NCI-H128 (cell line): ENCODE measurements at regions not wholly inside any gene's neighbourhood (a gene's known extent, or its start where the extent isn't known, plus 50 kb on each side); places are given as distances from the start of the nearest gene placed in this dataset.
"Not testable (repeated sequence)": the region's sequence is repeated elsewhere in the genome, so short reads cannot be mapped to it uniquely, and the experiment has no call there.

Experiments used
- DNase-seq: peaks from one replicate; lab custom pipeline; 2025; ENCODE audit not compliant: unreplicated experiment; lab: John Stamatoyannopoulos, UW

GRCh38 chr20:47863981-47864380, 78.7 kb upstream of the SULF2 start:
- DNase-seq, result no peak

GRCh38 chr20:47863315-47863965, 78.2 kb upstream of the SULF2 start:
- no peak for DNase-seq

DNA sequence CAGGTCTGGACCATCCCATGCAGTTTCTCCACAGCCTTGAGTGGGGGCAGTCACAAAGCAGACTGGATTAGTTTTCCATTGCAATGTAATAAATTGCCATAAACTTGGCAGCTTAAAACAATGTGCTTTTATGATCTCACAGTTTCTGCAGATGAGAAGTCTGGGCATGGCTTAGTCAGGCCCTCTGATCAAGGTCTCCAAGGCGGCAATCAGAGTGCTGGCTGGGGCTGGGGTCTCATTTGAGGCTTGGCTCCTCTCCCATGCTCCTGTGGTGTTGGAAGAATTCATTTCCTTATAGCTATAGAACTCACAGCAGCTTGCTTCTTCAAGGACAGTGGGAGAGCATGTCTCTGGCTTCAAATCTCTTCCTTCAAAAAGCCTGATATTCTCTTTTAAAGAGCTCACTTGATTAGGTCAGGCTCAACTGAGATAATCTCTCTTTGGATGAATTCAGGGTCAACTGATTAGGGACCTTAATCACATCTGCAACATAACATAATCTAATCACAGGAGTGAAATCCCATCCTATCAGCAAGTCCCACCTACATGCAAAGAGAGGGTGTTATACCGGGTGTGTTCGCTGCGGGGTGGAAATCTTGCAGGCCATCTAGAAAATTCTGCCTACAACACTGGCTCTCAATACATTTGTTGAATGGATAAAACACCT, 77.4 kb upstream of the SULF2 start:
- DNase-seq, result no peak

GRCh38 chr20:47861116-47861515, 75.8 kb upstream of the SULF2 start:
- DNase-seq, result no peak

- DNase-seq, result no peak
Observed at GRCh38 chr20:47860049-47860830, 75.0 kb upstream of the SULF2 start.

DNA sequence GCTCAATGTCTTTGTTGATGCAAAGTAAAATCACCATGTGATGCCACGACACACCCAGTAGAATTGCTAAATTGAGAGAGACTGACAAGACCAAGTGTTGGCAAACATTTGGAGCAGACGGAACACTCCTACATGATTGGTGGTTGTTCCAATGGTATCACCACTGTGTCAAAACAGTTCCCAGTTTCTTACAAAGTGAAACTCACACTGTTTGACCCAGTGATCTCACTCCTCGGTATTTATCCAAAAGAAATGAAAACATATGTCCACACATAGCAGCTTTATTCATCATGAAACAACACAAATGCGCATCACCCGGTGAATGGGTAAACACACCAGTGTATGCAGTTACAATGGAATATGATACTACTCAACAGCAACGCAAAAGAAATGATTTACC, 74.0 kb upstream of the SULF2 start:
- DNase-seq, result no peak

DNA sequence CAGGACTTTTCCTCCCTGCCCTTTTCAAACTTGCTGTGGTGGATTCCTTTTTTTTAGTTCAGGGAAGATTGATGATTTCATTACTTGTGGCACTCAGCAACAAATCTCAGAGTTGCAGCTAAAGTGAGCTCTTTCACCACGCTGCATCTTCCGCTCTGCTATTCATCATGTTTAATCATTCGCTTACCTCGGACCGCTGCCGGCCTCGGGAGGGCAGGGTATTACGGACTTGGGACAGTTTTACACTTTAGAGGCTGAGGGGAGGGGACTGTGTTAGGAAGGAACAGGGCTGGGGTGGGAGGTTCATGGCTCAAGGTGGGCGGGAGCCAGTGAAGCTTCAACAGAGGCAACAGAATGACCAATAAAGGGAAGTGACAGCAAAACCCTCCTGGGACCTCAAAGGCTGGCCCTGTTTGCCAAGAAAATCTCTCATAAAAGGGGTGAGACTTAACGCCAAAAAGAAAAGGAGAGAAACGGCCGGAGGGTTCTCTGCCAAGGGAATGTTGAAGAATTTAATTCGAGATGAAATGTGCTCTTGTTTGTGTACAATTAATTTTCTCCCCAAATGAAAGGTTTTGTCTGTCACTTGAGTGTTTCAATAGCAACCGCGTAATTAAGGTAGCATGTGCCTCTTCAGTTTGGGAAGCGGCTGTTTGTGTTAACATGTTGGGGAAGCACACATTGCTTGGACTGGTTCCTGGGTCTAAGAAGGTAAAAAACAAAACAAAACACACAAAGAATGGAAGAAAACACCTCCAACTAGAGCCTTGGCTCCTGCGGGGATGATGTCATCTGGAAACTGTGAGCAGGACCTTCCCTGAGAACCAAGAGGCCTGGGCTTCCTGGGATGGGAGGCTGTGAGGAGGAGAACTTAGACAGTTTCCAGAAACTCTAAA, 72.5 kb upstream of the SULF2 start:
- DNase-seq, result no peak

DNA sequence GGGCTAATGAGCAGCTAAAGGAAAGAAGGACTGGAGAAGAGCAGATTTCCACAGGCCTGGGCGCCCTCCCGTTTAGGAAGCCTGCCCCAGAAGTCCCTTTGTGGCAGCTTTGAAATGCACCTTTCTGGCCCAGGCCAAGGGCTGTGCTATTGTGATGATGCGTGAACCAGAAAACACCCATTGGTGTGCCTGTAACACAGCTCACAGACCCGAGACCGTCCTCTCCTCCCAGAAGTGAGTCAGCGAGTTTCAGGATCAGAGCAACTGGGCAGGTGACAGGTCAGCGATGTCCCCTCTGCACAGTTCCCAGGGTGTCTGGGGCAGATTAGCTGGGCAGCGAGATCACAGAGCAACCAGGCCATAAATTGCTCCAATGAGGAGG, 71.9 kb upstream of the SULF2 start:
- no peak for DNase-seq

DNA sequence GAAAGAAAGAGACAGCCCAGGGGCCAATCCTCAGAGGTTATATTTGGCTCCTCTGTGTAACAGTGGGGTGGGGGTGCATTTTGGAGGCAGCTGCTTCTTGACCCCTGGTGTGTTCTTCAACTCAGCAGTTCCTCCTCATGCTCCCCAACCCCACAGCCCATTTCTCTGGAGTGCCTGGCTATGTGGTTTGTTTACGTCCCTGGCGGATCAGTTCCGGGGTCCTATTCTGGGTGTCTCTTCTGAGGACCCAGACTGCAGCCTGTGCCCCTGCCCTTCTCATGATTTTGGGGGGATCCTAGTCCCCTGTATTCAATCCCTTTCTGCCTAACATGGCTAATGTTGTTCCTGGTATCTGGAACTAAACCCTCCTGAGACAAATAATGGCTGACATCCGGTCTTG, 70.5 kb upstream of the SULF2 start:
- DNase-seq, result no peak

GRCh38 chr20:47854687-47855212, 69.5 kb upstream of the SULF2 start:
- no peak for DNase-seq

- DNase-seq, result no peak
Observed at GRCh38 chr20:47851774-47852173, 66.5 kb upstream of the SULF2 start.

DNA sequence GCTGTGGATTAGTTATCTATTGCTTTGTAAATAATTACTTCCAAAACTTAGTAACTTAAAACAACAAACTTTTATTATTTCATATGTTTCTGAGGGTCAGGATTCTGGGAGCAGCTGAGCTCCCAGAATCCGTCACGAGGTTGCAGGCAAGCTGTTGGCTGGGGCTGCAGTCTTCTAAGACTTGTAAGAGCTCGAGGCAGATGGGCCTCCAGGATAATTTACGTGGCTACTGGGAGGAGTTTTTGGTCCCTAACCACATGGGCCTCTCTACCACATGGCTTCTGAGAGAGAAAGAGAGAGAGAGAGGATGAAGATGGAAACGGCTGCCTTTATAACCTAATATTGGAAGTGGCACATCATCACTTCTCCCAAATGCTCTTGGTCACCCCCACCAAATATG, 64.9 kb upstream of the SULF2 start:
- DNase-seq, result no peak

DNA sequence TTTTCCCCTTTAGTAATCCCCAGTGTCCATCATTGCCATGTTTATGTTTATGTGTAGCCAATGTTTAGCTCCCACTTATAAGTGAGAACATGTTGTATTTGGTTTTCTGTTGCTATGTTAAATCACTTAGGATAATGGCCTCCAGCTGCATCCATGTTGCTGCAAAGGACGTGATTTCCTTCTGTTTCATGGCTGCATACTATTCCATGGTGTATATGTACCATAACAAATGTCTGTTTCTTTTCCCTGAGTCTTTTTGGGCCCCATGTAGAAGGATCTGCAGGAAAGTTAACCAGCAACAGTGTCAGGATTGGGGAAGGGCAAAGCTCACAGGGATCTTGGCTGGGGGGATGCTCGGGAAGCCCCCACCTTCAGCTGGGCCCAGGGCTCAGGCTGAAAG, 64.3 kb upstream of the SULF2 start:
- DNase-seq, result no peak

- no peak for DNase-seq
Observed at GRCh38 chr20:47849006-47849405, 63.7 kb upstream of the SULF2 start.

DNA sequence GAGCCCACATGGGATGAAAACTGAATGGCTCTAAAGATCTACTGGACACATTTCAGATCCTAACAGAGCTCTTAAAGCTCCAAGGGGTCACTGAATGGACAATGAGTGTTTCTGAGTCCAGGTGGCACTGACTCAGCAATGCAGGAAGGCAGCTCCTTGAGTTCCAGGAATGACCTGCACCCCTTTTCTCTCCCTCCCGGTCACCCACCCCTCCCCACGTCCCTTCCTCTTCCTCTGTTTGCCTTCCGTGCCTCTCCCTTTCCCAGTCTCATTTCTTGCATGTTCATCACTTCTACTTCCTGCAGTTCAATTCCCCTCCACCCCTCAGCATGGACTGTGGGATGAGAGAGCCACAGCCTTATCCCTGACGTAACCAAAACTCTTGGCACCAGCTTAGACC, 63.3 kb upstream of the SULF2 start:
- DNase-seq, result not testable (repeated sequence)

- no peak for DNase-seq
Observed at GRCh38 chr20:47847884-47848485, 62.7 kb upstream of the SULF2 start.

DNA sequence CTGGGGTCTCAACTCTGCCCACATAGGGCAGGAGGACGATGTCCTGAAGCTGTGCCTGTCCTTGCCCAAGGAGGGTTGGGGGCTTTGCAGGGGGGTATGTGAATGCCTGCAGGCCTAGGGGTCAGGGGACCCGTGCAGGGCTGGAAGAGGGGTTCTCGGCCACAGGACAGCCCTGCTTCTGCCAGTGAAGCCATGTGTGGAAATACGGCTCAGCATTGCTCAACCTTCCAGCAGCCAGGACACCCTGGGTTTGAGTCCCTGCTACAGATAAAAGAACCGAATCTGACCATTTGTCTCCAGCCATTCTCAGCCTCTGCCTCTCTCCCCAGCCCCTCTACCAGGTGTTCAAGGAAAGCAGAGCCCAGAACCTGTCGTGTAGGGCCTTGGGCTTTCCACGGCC, 61.9 kb upstream of the SULF2 start:
- DNase-seq, result not testable (repeated sequence)

DNA sequence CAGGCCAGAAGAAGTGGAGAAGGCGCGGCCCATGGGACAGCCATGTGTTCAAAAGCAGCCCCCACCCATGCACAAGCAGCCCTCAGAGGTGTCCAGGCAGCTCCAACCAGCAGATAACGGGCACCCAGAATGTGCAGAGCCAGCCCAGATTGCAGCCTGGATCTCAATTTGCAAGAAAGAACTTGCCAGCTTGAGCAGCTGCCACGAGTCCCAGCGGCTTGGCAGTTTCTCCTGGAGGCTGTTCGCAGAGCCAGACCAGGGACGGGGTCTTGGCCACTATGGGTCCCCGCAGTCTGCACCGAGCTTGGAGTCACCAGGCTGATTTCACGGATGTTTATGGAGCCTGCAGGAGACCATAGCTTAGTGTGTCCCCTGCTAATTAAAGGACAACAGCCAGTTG, 61.4 kb upstream of the SULF2 start:
- not testable (repeated sequence) for DNase-seq

- DNase-seq, result not testable (repeated sequence)
Observed at GRCh38 chr20:47845382-47845977, 60.2 kb upstream of the SULF2 start.

DNA sequence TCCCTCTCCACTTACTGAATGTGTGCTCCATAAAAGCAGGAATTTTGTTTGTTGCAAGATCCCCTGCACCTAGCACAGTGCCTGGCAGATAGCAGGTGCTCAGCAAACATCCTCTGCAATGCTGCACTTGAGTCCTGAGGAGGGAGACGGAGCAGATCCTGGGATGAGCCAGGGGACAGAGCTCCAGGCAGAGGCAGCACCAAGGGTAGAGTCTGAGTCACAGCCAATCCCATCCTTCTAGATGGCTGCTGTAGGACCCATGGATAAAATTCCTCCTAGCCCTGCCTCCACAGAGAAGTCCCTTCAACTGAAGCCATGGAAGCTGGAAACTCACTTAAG, 59.3 kb upstream of the SULF2 start:
- DNase-seq, result not testable (repeated sequence)
